ENCODE measurements at regions not wholly inside any gene's neighbourhood (a gene's known extent, or its start where the extent isn't known, plus 50 kb on each side); places are given as distances from the start of the nearest gene placed in this dataset.

- in situ Hi-C loops (cut with MboI) (no loop called here), intact Hi-C loops (cut with micrococcal nuclease; ENCODE audit: unreplicated experiment) (no loop called here)
- H3K4me2 ChIP-seq (ENCODE audit: control insufficient read depth, insufficient read depth): no peak overlapping the region
- H3K4me3 ChIP-seq: no peak overlapping the region
- H4K20me1 ChIP-seq (ENCODE audit: control insufficient read depth, insufficient read depth): no peaks in the 10 kb centered on the region
- DNase-seq (ENCODE audit: low read depth, low spot score) (no peak), FAIRE-seq (no peak), ATAC-seq (no peak)
- ChIA-PET RAD21 (ENCODE audit: unreplicated experiment) (no interaction called here), SMC1A (ENCODE audit: uncharacterized antibody, unreplicated experiment) (no interaction called here), CTCF (no interaction called here), POLR2A (no interaction called here)
- no peaks in the 10 kb centered on the region for H3K9me3 ChIP-seq (replicated peaks; ENCODE audit: control insufficient read depth, insufficient read depth, low read length)
- H3K9ac ChIP-seq (ENCODE audit: control insufficient read depth, insufficient read depth, low read length): no peak overlapping the region
- no peak overlapping the region for H2AFZ ChIP-seq (ENCODE audit: control insufficient read depth, low read depth, low read length)
- H3K36me3 ChIP-seq (ENCODE audit: control insufficient read depth in 2 of 2, insufficient read depth in 2 of 2, low read length in 1 of 2): no peaks in the 10 kb centered on the region
- no peak overlapping the region for H3K27ac ChIP-seq (ENCODE audit: control insufficient read depth, insufficient read depth)
- BruUV-seq (replicated peaks): no TSS peak
- H3K27me3 ChIP-seq (replicated peaks in 1 of 2; ENCODE audit: control insufficient read depth in 2 of 2, insufficient read depth in 2 of 2, low read length in 1 of 2): 0 out of 4 replicates have a peak, but pooled peaks cover 0 to 2% of the 10 kb centered on the region in 2 experiments
- no peaks in the 10 kb centered on the region for H3K79me2 ChIP-seq (ENCODE audit: control insufficient read depth, insufficient read depth, low read length)
- H3K4me1 ChIP-seq (ENCODE audit: control insufficient read depth, insufficient read depth, low read length): no peaks in the 10 kb centered on the region
- WGBS (ENCODE audit: insufficient coverage, insufficient replicate concordance, low lambda C conversion rate, missing lambda C conversion rate): 44% methylated on average over 2 of the region's 2 CpGs
- no peak for TF ChIP-seq MAX (IDR thresholded peaks at IDR 0.05; ENCODE audit: low read depth, low read length)
- TF ChIP-seq NBN (IDR thresholded peaks at IDR 0.05): no peak
- no peak for TF ChIP-seq CHD4 (IDR thresholded peaks at IDR 0.05)
- no peak for TF ChIP-seq WRNIP1 (IDR thresholded peaks at IDR 0.05; ENCODE audit: borderline replicate concordance, low read depth, low read length)
- no peak for TF ChIP-seq RAD51 (IDR thresholded peaks at IDR 0.05)
- TF ChIP-seq ZBTB11 (CRISPR knock-in tag; IDR thresholded peaks at IDR 0.05): no peak
- no peak for TF ChIP-seq STAT1 (conservative IDR thresholded peaks at IDR 0.05)
- TF ChIP-seq BCL11A (IDR thresholded peaks at IDR 0.05; ENCODE audit: low read depth, low read length): no peak
- TF ChIP-seq, protein P1, sequence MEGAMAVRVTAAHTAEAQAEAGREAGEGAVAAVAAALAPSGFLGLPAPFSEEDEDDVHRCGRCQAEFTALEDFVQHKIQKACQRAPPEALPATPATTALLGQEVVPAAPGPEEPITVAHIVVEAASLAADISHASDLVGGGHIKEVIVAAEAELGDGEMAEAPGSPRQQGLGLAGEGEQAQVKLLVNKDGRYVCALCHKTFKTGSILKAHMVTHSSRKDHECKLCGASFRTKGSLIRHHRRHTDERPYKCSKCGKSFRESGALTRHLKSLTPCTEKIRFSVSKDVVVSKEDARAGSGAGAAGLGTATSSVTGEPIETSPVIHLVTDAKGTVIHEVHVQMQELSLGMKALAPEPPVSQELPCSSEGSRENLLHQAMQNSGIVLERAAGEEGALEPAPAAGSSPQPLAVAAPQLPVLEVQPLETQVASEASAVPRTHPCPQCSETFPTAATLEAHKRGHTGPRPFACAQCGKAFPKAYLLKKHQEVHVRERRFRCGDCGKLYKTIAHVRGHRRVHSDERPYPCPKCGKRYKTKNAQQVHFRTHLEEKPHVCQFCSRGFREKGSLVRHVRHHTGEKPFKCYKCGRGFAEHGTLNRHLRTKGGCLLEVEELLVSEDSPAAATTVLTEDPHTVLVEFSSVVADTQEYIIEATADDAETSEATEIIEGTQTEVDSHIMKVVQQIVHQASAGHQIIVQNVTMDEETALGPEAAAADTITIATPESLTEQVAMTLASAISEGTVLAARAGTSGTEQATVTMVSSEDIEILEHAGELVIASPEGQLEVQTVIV (IDR thresholded peaks at IDR 0.05; ENCODE audit: borderline replicate concordance, partially characterized antibody): no peak
- no peak for TF ChIP-seq HDAC2 (IDR thresholded peaks at IDR 0.05)
- no peak for TF ChIP-seq ATF7 (IDR thresholded peaks at IDR 0.05; ENCODE audit: low read depth)
- no peak for TF ChIP-seq REST (IDR thresholded peaks at IDR 0.05; ENCODE audit: low read depth, low read length)
- TF ChIP-seq BMI1 (IDR thresholded peaks at IDR 0.05; ENCODE audit: borderline replicate concordance): no peak
- no peak for TF ChIP-seq CEBPB (IDR thresholded peaks at IDR 0.05; ENCODE audit: borderline replicate concordance in 1 of 2, low read depth in 2 of 2, low read length in 2 of 2)
Measured at GRCh38 chr12:114201794-114202193, 204.2 kb downstream of the TBX5 start.

All from GM12878 (cell line).